PC-3 (cell line): ENCODE measurements at regions not wholly inside any gene's neighbourhood (a gene's known extent, or its start where the extent isn't known, plus 50 kb on each side); places are given as distances from the start of the nearest gene placed in this dataset.
"Not testable (repeated sequence)": the region's sequence is repeated elsewhere in the genome, so short reads cannot be mapped to it uniquely, and the experiment has no call there.

ENCODE experiments used
- EZH2 ChIP-seq: fragments of 300-600 bp; sonication (generic); IDR thresholded peaks from one replicate; pipeline ENCODE4 v1.6.1; 2017; ENCODE audit warnings: antibody characterized with exemption, mild to moderate bottlenecking, low read length; ENCODE audit not compliant: unreplicated experiment
- TF ChIP-seq, protein P1 (sequence below): fragments of 300-600 bp; sonication (generic); conservative IDR thresholded peaks from 2 replicates; pipeline ENCODE4 v1.5.1; 2017; ENCODE audit warnings: antibody characterized with exemption, low read depth, mild to moderate bottlenecking, low read length

DNA sequence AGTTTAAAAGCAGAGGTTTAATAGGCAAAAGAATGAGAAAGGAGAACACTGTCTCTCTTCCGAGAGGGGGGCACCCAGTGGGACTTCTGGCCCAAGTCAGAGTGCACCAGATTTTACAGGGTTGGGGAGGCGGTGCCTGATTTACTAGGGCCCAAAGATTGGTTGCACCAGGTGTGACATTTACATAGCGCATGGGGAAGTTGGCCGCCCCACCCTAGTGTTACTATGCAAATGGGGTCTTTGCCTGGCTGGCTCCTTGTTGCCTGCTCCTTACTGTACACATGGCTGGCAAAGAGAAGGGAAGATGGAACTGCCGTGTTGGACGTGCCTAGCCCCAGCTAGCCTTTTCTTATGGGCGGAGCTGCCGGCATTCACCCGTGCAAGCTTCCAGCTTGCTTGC, 118.8 kb downstream of the NPIPA8 start:
- TF ChIP-seq, protein P1, sequence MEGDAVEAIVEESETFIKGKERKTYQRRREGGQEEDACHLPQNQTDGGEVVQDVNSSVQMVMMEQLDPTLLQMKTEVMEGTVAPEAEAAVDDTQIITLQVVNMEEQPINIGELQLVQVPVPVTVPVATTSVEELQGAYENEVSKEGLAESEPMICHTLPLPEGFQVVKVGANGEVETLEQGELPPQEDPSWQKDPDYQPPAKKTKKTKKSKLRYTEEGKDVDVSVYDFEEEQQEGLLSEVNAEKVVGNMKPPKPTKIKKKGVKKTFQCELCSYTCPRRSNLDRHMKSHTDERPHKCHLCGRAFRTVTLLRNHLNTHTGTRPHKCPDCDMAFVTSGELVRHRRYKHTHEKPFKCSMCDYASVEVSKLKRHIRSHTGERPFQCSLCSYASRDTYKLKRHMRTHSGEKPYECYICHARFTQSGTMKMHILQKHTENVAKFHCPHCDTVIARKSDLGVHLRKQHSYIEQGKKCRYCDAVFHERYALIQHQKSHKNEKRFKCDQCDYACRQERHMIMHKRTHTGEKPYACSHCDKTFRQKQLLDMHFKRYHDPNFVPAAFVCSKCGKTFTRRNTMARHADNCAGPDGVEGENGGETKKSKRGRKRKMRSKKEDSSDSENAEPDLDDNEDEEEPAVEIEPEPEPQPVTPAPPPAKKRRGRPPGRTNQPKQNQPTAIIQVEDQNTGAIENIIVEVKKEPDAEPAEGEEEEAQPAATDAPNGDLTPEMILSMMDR = not testable (repeated sequence)
- not testable (repeated sequence) for TF ChIP-seq EZH2
